Ureter (tissue), 1 donor: ENCODE measurements at regions not wholly inside any gene's neighbourhood (a gene's known extent, or its start where the extent isn't known, plus 50 kb on each side); places are given as distances from the start of the nearest gene placed in this dataset.
"Not testable (repeated sequence)": the region's sequence is repeated elsewhere in the genome, so short reads cannot be mapped to it uniquely, and the experiment has no call there.

Source experiments
- DNase-seq: peaks from one replicate; pipeline ENCODE4 v3.0.0-alpha.2; 2020; ENCODE audit warnings: low spot score
- donor health status: DM: yes; HTN: yes; CAD: no.

DNA sequence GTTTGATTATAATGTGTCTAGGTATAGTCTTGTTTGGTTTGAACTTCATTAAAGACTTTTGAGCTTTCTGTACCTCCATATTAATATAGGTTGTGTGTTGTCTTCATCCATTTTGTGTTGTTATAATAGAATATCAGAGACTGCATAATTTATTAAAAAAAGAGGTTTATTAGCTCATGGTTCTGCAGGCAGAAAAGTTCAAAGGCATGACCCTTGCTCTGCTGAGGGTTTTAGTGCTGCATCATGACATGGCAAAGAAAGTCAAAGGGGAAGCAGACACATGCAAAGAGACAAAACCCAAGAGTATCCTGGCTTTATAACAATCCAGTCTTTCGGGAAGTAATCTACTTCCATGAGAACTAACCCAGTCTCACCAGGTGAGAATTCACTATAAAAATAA lies 358.2 kb downstream of the EDEM1 start:
- no peak for DNase-seq

DNA sequence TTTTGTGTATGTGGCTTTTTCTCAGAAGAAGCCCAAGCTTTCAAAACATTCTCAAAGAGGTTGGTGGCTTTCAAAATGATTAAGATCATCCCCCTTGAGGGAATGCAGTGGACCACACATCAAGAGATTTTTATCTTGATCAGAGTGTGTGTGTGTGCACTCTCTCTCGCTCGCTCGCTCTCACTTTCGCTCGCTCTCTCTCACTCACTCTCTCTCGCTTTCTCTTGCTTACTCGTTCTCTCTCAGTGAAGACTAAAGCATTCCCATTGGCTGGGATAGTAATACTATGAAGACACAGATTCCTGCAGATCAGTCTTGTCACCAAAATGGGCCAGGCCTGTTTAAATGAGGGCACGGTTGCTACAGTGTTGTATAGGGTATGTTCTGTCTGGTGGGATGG lies 365.7 kb downstream of the EDEM1 start:
- no peak for DNase-seq

DNA sequence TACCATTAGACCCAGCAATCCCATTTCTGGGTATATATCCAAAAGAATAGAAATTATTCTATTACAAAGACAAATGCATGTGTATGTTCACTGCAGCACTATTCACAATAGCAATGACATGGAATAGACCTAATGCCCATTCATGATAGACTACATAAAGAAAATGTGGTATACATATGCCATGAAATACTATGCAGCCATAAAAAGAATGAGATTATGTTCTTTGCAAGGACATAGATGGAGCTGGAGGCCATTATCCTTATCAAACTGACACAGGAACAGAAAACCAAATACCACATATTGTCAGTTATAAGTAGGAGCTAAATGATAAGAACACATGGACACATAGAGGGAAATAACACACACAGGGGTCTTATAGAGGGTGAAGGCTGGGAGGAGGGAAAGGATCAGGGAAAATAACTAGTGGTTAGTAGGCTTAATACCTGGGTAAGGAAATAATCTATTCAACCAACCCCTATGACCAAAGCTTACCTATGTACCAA lies 366.8 kb downstream of the EDEM1 start:
- DNase-seq: no peak

DNA sequence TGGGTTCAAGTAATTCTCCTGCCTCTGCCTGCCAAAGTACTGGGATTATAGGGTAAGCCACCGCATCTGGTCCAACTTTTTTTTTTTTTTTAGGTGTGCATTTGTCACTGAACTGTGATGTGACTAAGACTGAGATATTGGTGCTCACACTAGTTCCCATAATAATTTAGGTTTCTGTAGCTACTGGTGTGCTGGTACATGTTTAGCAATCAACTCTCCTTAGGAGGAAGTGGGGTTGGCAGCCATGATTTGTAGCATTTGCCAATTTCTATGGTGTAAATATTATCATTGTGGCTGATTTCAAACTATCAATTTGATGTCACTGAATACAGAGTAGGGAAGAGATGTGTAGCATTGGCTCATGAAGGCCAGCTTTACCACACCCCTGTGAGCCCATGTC lies 372.7 kb downstream of the EDEM1 start:
- no peak for DNase-seq

DNA sequence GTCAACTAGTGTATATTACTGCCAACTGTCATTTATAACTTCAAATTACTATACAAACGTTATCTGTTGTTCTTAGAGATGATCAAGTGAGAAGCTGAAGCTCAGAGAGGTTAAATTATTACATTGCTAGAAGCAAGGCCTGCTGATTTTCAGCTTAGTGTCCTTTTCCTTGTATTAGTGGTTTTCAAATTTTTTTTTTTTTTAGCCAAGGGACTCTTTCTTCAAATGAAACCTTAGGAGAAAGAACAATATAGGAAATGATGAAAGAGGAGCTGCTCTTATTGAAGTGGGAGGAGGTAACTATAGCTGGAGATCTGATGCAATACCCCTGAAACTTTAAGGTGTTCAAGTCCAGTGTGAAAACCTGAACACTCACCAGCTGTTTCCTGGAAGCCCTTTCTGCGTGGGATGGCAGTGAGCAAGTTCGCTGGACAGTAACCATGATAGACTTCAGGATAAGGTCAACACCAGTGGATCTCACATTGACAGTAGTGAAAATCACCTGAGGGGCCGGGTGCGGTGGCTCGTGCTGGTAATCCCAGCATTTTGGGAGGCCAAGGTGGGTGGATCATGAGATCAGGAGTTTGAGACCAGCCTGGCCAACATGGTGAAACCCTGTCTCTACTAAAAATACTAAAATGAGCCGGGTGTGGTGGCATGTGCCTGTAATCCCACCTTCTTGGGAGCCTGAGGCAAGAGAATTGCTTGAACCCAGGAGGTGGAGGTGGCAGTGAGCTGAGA lies 376.2 kb downstream of the EDEM1 start:
- no peak for DNase-seq

DNA sequence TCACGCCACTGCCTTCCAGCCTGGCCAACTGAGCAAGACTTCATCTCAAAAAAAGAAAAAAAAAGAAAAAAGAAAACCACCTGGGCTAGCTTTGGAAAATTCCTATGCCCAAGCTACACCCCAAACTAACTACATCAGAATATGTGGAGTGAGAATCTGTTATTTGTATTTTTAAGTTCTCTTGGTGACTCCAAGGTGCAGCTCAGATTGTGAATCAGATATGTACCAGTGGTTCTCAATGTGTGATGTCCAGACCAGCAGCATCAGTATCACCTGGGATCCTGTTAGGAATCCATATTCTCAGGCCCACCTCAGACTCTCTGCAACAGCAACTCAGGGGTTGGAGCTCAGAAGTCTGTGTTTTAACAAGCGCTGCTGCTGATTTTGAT lies 376.8 kb downstream of the EDEM1 start:
- no peak for DNase-seq

DNA sequence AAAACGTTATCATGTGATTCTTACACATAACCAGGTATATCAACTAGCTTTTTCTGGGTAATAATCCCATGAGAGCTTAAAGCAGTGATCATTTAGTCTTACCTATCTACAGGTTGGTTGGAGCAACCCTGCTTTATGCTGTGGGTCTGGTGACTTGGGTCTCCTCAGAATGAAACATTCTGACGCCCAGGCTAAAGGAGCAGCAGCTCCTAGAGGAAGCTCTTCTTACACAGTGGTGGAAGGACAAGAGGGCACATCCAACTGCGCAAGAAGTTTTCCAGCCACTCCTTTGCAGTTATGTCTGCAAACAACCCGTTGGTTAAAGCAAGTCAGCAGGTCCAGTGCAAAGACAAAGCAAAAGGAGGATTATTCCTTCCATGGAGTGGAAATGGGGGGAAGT lies 377.5 kb downstream of the EDEM1 start:
- DNase-seq: no peak

DNA sequence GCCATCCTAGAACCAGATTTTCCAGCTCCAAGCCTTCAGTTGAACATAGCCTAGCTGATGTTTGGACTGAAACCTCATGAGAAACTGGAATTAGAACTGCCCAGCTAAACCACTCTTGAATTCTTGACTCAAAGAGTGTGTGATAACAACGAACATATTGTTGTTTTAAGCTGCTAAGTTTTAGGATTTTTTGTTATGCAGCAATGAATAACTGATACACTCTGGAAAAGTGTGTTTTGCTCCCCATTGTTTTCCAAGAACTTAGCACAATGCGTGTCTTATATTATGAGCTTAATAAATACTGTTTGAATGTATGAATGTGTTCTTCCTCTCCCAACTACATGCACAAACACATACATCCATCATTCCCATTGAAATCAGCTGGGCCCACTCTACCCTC lies 379.6 kb downstream of the EDEM1 start:
- DNase-seq: no peak

DNA sequence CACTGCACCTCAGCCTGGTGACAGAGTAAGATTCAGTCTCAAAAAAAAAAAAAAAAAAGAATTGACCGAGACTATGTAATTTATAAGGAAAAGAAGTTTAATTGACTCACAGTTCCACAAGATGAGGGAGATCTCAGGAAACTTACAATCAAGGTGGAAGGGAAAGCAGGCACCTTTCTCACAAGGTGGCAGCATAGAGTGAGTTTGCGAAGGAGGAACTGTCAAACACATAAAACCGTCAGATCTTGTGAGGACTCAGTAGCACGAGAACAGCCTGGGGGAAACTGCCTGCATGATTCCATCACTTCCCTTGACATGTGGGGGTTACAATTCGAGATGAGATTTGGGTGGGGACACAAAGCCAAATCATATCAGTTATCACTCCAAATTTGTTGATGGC lies 380.9 kb downstream of the EDEM1 start:
- DNase-seq: no peak

DNA sequence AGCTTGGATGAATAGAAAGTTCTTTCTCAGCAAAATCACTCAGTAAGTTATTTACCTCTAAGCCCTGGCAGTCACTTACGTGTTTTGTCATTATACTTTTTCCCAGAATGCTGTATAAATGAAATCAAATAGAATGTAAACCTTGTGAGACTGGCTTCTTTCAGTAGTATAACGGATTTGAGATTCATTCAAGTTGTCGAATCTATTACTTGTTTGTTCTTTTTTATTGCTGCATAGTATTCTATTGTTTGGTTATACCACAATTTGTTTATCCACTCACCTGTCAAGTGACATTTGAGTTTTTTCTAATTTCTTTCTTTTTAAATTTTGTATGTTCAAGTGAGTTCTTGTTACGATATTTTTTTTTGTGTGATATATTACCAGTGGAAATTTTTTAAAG lies 381.6 kb downstream of the EDEM1 start:
- DNase-seq: no peak

DNA sequence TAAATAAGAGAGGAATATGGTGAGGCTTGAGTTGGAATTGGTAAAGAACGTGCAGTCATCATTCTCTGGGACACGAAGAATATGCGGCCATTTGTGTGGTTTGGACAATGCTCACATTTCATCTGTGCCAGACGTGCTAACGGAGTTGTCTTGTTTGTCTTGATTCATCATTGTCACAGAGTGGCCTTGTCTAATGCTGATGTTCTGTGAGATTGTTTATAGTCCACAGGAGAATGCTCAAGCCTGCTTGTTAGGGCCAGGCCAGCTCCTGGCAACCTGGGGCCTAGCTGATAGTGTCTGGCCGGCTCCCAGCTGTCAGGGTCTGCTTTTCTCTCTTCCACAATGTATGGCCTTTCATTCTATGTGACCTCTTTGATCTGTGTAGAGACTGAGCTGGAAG lies 384.7 kb downstream of the EDEM1 start:
- DNase-seq: no peak

DNA sequence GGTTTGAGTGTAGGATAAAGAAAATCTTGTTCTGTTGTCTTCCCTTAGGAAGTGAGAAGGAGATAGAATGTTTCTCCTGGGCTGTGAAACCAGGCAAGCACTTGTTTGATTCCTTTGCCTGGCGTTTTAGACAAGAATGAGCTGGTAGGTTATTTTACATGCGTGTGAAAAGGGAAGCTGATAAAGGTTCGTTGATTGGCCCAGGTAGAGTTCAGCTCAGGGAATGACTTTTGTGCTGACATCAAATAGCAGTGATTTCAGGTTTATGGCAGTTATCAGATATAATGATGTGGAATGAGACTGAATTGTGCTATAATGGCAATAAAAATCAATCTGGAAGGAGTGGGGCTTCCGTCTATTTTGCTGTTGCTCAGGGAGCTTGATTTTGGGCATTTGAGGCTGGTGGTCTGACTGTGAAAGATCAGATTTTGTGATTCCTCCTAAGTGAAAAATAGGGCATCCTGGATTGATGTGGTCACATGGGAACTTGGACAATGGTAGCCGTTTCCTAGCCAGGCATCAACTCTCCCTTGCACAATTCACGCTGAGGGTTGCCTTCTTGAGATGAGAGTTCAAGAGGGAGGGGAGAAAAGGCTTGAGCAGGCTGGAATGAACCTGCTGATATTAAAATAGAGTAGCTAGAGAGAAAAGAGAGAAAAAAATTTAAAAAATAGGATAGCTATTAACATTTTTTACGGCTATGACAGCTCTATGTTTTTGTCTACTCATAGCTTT lies 388.9 kb downstream of the EDEM1 start:
- no peak for DNase-seq

DNA sequence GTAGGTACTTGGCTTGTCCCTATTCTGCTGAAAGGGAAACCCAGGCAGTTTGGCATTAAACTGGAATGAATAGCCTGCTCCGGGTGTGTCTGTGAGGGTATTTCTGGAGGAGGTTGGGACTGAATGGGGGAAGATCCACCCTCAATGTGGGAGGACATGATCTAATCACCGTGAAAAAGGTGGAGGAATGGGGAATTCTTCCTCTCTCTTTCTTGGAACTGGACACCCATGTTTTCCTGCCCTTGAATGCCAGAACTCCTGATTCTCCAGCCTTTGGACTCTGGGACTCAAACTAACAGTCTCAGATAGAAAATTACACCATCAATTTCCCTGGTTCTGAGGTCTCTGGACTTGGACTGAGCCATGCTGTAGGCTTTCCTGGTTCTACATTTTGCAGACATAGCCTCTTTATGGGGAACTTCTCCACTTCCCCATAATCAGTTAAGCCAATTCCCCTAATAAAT lies 391.7 kb downstream of the EDEM1 start:
- no peak for DNase-seq

DNA sequence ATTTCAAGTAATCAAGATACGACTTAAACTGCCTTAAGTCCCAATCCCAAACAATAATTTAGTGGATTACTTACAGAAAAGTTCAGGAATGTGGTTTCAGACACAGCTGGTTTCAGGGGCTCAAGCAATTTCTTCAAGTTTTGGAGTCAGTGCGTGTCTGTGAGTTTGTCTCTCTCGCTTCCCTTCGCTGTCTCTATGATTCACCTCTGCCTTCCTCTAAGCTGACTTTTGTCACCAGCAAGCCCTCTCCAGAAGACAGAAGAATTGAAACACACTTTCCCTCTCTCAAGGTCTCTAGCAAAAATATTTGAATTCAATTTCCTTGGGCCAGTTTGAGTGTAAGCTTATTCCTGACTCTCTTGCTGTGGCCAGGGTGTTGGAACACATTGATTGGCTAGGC lies 392.4 kb downstream of the EDEM1 start:
- no peak for DNase-seq

DNA sequence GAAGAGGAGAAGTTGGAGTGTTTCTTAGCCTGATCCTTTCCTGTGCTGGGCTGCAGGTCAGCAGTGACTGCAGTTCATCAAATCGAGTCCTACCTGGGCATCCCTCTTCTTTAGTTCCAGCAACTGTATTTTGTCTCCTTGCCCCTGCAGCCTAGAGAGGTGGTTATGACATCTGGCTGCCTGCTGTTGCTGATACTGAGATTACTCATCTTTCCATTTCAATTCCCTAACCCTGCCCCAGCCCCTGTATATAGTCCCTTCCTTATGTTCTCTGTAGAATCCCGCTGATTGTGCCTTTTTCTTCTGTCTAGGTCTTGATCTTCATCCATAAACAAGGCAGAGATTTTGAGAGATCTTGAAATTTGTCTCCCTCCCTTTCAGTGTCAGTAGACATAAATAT lies 393.3 kb downstream of the EDEM1 start:
- no peak for DNase-seq

DNA sequence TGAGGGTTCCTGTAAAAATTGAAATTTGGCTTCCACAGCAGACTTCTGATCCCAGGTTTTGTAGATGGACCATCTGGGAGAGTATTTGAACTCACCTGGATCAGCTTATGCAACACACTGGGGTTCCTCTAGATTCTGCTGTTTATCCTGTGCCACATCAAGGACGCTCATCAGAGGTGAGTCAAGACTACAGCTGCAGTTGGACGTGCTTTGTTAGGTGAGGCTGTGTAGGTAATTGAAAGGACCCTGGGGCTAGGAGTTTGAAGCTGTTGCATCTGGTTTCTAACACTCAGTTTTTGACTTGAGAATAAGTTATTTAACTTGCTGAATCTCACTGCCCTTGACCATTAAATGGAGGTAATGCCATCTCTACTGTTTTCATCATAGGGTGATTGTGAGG lies 394.2 kb downstream of the EDEM1 start:
- DNase-seq: no peak

DNA sequence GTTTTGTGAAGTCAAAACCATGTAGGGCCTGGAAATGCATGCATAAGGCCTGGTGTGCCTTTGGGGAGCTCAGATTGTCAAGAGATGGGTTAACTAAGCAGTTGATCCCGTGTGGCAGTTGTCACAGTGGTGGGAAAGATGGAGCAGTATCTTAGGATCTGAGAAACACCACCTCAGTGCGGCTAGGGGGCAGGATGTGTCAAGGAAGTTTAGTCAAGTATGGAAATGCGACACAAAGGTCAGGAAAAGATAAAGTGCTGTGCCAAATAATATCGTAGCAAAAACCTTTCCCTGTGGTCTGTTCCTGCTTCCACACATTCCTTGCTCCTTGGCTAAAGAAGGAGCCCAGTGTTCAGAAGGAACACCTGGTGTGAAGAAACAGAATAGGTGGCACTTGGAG lies 396.4 kb downstream of the EDEM1 start:
- DNase-seq: no peak

DNA sequence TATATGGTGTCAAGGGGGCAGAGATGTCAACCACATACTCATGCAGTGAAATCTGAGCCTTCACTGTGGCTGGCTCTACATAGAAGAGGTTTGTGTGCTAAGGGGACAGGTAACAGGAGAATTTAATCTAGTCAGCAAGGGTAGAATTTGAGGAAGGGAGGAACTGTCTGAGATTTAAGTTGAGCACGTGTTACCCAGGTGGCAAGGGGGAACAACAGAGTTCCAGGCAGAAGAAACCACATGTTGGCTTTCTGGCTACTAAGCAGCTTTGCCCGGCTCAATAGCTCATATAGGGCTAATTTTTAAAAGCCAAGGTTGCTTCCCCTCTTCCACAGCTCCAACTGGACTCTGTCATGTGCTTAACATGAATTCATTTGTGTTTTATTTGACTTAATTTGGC lies 397.6 kb downstream of the EDEM1 start:
- DNase-seq: no peak

DNA sequence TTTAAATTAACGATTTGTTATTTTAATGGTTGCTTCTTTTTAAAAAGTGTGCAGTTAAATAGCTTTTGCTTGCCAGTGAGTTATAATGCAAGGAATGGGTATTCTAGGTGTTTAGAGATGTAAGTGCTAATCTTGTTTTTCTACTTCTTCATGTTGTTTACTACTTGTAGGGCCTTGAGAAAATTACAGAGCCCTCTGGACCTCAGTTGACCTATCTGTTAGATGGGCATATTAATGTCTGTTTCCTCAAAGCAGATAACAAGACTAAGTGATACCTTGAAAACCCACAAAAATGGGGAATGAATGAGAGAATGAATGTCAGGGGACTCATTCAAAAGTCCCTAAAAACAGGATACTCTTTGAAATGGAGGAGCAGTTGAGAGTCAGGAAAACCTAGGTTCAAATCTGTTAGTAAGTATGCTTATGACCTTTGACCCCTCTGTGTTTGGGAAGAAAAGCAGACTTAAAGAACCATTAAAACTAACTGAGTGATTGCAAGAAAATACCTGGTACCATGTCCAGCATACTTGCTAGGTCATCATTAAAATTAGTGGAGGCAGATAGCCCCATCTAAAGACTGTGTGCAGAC lies 419.5 kb downstream of the EDEM1 start:
- no peak for DNase-seq

DNA sequence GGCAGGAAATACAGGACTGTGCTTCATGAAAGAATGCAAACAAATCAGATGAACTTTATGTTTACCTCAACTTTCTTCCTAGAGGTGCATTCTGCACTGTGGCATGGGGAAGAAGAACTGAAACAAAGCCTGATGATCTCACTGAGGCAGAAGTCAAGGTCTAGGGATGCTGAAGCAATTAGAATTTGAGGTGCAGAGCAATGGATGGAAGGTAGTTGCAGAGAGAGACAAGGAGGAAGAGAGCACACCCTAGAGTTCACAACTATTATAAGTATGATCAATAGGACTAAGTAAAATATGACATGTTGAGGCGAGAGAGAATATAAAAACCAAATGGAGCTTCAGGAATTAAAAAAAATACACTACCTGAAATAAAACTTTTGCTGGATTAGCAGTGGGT lies 420.1 kb downstream of the EDEM1 start:
- DNase-seq: no peak

DNA sequence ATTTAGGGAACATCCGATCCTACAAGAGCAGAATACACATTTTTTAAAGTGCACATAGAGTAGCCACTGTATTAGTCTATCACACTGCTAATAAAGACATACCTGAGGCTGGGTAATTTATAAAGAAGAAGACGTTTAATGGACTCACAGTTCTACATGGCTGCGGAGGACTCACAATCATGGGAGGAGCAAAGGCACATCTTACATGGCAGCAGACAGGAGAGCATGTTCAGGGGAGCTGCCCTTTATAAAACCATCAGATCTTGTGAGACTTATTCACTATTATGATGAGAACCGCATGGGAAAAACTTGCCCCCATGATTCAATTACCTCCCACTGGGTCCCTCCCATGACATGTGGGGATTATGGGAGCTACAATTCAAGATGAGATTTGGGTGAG lies 421.5 kb downstream of the EDEM1 start:
- not testable (repeated sequence) for DNase-seq

DNA sequence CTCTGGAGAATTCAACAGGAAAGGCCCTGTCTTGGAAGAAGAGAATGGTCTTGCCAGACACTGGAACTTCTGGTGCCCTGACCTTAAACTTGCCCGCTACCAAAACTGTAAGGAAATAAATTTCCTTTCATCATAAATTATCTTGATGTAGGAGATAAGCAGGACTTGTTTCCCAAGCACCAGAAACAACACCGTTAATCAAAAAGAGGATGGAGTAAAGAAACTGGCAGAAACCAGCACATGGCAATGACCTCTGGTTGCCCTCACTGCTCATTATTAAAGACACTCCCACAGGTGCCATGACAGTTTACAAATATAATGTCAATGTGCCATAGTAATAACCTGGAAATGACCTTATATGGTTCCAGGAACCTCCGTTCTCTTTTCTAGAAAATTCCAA lies 426.1 kb downstream of the EDEM1 start:
- no peak for DNase-seq

DNA sequence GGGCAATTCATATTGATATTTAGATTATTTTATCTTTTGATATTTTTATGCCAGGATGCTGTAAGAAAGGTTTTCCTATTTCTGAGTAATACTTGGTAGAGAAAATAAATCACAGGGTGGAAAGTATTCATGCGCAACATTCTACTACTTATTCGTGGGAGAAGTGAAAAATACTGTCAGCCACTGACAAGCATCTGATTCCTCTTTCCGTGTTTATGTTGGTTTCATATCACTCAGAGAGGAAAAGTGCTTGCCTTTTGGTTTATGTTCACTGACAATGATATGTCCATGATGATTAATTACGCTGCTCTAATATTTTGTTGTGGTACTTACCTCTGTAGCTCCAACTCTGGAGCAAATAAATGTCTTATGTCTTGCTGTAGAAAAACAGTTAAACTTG lies 429.4 kb downstream of the EDEM1 start:
- DNase-seq: no peak
